K562 (cell line): ENCODE measurements at regions not wholly inside any gene's neighbourhood (a gene's known extent, or its start where the extent isn't known, plus 50 kb on each side); places are given as distances from the start of the nearest gene placed in this dataset.
A peak's percentile ranks its signal among the peaks of the same experiment; 100 is the strongest.

Experiments used
- ARID3B ChIP-seq: fragments of 250-450 bp; sonication (Bioruptor Pico); IDR thresholded peaks from 2 replicates; pipeline ENCODE4 v1.4.0; 2020; ENCODE audit warnings: borderline replicate concordance
- BRD9 ChIP-seq: fragments of 450-650 bp; IDR thresholded peaks from 2 replicates; pipeline ENCODE4 v1.6.1; 2018; ENCODE audit warnings: low read depth; ENCODE audit not compliant: partially characterized antibody
- CBX1 ChIP-seq: sonication (generic); IDR thresholded peaks from 2 replicates; pipeline ENCODE4 v1.6.1; 2016; ENCODE audit warnings: antibody characterized with exemption, low read depth, mild to moderate bottlenecking
- DACH1 ChIP-seq: fragments of 450-650 bp; IDR thresholded peaks from 2 replicates; pipeline ENCODE4 v1.6.1; 2018; ENCODE audit not compliant: partially characterized antibody
- DMBX1 ChIP-seq: fragments of 250-450 bp; sonication (Bioruptor Pico); IDR thresholded peaks from 2 replicates; pipeline ENCODE4 v1.8.0; 2022; ENCODE audit warnings: inconsistent platforms, mild to moderate bottlenecking, moderate library complexity, borderline replicate concordance
- EP300 ChIP-seq: IDR thresholded peaks from 2 replicates; pipeline ENCODE4 v1.6.1; 2012; ENCODE audit warnings: low read length, improper control_type of control experiment
- HLTF ChIP-seq: fragments of 450-650 bp; IDR thresholded peaks from 2 replicates; pipeline ENCODE4 v1.6.1; 2016
- HMGXB4 ChIP-seq: sonication (generic); formaldehyde crosslinking; IDR thresholded peaks from 2 replicates; pipeline ENCODE4 v1.8.1; 2023; ENCODE audit warnings: mild to moderate bottlenecking, missing genetic modification reagents
- HNRNPL ChIP-seq: fragments of 200-400 bp; formaldehyde crosslinking; IDR thresholded peaks from 2 replicates; pipeline ENCODE4 v1.6.1; 2017; ENCODE audit warnings: low read depth, mild to moderate bottlenecking, low read length
- KLF16 ChIP-seq: IDR thresholded peaks from 2 replicates; pipeline ENCODE4 v1.6.1; 2016; ENCODE audit warnings: antibody characterized with exemption
- MCM2 ChIP-seq: fragments of 450-650 bp; IDR thresholded peaks from 2 replicates; pipeline ENCODE4 v1.6.1; 2017; ENCODE audit warnings: low read depth, mild to moderate bottlenecking
- NBN ChIP-seq: fragments of 450-650 bp; IDR thresholded peaks from 2 replicates; pipeline ENCODE4 v1.6.1; 2016; ENCODE audit warnings: low read depth, mild to moderate bottlenecking
- NCOA1 ChIP-seq: fragments of 450-650 bp; IDR thresholded peaks from 2 replicates; pipeline ENCODE4 v1.6.1; 2016; ENCODE audit warnings: low read depth
- NCOA4 ChIP-seq: fragments of 450-650 bp; IDR thresholded peaks from 2 replicates; pipeline ENCODE4 v1.6.1; 2018; ENCODE audit warnings: mild to moderate bottlenecking; ENCODE audit not compliant: partially characterized antibody
- NFRKB ChIP-seq: fragments of 450-650 bp; IDR thresholded peaks from 2 replicates; pipeline ENCODE4 v1.6.1; 2016; ENCODE audit warnings: low read depth
- PBX2 ChIP-seq, 2 experiments: IDR thresholded peaks in 1 of 2; conservative IDR thresholded peaks in 1 of 2; 2 replicates each; pipeline ENCODE4 v1.6.1; 2016; ENCODE audit warnings: low read depth in 2 of 2, mild to moderate bottlenecking in 1 of 2, missing compliant biosample characterization in 1 of 2, missing genetic modification characterization in 1 of 2, moderate library complexity in 1 of 2
- POLR2A ChIP-seq: fragments of 450-650 bp; conservative IDR thresholded peaks from 2 replicates; pipeline ENCODE4 v1.6.1; 2016
- SMAD1 ChIP-seq: fragments of 150-350 bp; IDR thresholded peaks from 2 replicates; pipeline ENCODE4 v1.6.1; 2014; ENCODE audit warnings: low read length, low read depth; ENCODE audit not compliant: partially characterized antibody
- SMAD3 ChIP-seq: fragments of 450-650 bp; formaldehyde crosslinking; conservative IDR thresholded peaks from 2 replicates; pipeline ENCODE4 v1.4.0; 2020; ENCODE audit warnings: mild to moderate bottlenecking
- ZNF561 ChIP-seq: fragments of 450-650 bp; formaldehyde crosslinking; conservative IDR thresholded peaks from 2 replicates; pipeline ENCODE4 v1.4.0; 2020; ENCODE audit warnings: mild to moderate bottlenecking, moderate library complexity
- TF ChIP-seq, protein P1 (sequence below): fragments of 450-650 bp; IDR thresholded peaks from 2 replicates; pipeline ENCODE4 v1.6.1; 2016; ENCODE audit warnings: mild to moderate bottlenecking

DNA sequence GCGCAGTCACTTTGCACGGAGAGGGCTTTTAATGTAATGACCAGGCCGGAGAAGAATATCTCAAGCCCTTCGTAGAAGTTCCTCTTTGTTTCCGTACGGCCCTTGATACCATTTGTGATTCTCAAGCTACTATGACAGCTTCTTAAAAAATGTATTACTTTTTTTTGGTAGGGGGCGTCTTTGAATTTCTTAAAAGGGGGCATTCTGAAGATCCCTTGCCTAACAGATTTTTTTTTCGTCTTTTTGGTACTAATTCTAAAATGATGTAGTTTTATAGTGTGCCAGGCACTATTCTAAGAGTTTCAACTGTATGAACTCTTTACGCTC, 614.0 kb downstream of the MCTP2 start (continued):
- TF ChIP-seq BRD9 (peak; percentile 71), EP300 (0 out of 2 replicates have a peak, but pooled peaks have one; percentile 67), MCM2 (no peak), NCOA1 (no peak), HNRNPL (0 out of 2 replicates have a peak, but pooled peaks have one; percentile 3), POLR2A (peak; percentile 6; the same call in 1 of the 2 replicates), NCOA4 (no peak), NFRKB (peak; percentile 78; the same call in 1 of the 2 replicates), KLF16 (0 out of 2 replicates have a peak, but pooled peaks have one; percentile 13), ARID3B (CRISPR knock-in tag) (no peak), SMAD3 (CRISPR knock-in tag) (0 out of 2 replicates have a peak, but pooled peaks have one; percentile 5), CBX1 (no peak), DACH1 (no peak), ZNF561 (CRISPR knock-in tag) (no peak), DMBX1 (peak; percentile 6), HMGXB4 (CRISPR knock-in tag) (no peak), HLTF (no peak), SMAD1 (no peak), NBN (0 out of 2 replicates have a peak, but pooled peaks have one; percentile 4), PBX2 (CRISPR knock-in tag; IDR thresholded peaks at IDR 0.05; ENCODE audit: low read depth) (no peak), PBX2 (tag; conservative IDR thresholded peaks at IDR 0.05; ENCODE audit: low read depth) (0 out of 2 replicates have a peak, but pooled peaks have one; percentile 30)
- TF ChIP-seq, protein P1, sequence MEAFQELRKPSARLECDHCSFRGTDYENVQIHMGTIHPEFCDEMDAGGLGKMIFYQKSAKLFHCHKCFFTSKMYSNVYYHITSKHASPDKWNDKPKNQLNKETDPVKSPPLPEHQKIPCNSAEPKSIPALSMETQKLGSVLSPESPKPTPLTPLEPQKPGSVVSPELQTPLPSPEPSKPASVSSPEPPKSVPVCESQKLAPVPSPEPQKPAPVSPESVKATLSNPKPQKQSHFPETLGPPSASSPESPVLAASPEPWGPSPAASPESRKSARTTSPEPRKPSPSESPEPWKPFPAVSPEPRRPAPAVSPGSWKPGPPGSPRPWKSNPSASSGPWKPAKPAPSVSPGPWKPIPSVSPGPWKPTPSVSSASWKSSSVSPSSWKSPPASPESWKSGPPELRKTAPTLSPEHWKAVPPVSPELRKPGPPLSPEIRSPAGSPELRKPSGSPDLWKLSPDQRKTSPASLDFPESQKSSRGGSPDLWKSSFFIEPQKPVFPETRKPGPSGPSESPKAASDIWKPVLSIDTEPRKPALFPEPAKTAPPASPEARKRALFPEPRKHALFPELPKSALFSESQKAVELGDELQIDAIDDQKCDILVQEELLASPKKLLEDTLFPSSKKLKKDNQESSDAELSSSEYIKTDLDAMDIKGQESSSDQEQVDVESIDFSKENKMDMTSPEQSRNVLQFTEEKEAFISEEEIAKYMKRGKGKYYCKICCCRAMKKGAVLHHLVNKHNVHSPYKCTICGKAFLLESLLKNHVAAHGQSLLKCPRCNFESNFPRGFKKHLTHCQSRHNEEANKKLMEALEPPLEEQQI = no peak
